ENCODE measurements at regions not wholly inside any gene's neighbourhood (a gene's known extent, or its start where the extent isn't known, plus 50 kb on each side); places are given as distances from the start of the nearest gene placed in this dataset.

GRCh38 chr7:91526404-91526803 lies 262.2 kb downstream of the FZD1 start:
- POLR2A ChIA-PET: no interaction called here
- RAD21 ChIA-PET (ENCODE audit: unreplicated experiment): no interaction called here
- Histone ChIP-seq H3K4me2 (ENCODE audit: control insufficient read depth, insufficient read depth) (no peak overlapping the region), H3K27ac (ENCODE audit: control insufficient read depth, insufficient read depth) (no peak overlapping the region), H3K4me1 (ENCODE audit: control insufficient read depth, insufficient read depth, low read length) (no peaks in the 10 kb centered on the region), H3K4me3 (no peak overlapping the region), H3K9ac (ENCODE audit: control insufficient read depth, insufficient read depth, low read length) (no peak overlapping the region), H4K20me1 (ENCODE audit: control insufficient read depth, insufficient read depth) (no peaks in the 10 kb centered on the region), H3K27me3 (replicated peaks in 1 of 2; ENCODE audit: control insufficient read depth in 2 of 2, insufficient read depth in 2 of 2, low read length in 1 of 2) (no peaks in the 10 kb centered on the region), H3K36me3 (ENCODE audit: control insufficient read depth in 2 of 2, insufficient read depth in 2 of 2, low read length in 1 of 2) (no peaks in the 10 kb centered on the region), H3K9me3 (replicated peaks; ENCODE audit: control insufficient read depth, insufficient read depth, low read length) (no peaks in the 10 kb centered on the region), H2AFZ (ENCODE audit: control insufficient read depth, low read depth, low read length) (no peak overlapping the region), H3K79me2 (ENCODE audit: control insufficient read depth, insufficient read depth, low read length) (no peaks in the 10 kb centered on the region)
- FAIRE-seq (no peak), DNase-seq (ENCODE audit: low read depth, low spot score) (no peak), ATAC-seq (no peak)
- CTCF ChIA-PET: no interaction called here
- intact Hi-C loops (cut with micrococcal nuclease; ENCODE audit: unreplicated experiment): no loop called here
- SMC1A ChIA-PET (ENCODE audit: uncharacterized antibody, unreplicated experiment): no interaction called here
- no TSS peak for BruUV-seq (replicated peaks)
- in situ Hi-C loops (cut with MboI): no loop called here
- no peak for TF ChIP-seq SPI1 (IDR thresholded peaks at IDR 0.05; ENCODE audit: borderline replicate concordance, insufficient read depth, low read depth, low read length)
- no peak for TF ChIP-seq NRF1 (conservative IDR thresholded peaks at IDR 0.05; ENCODE audit: low read depth, low read length)
- TF ChIP-seq STAT1 (conservative IDR thresholded peaks at IDR 0.05): no peak
- no peak for TF ChIP-seq E2F8 (IDR thresholded peaks at IDR 0.05; ENCODE audit: low read depth, partially characterized antibody)
- TF ChIP-seq, protein P1, sequence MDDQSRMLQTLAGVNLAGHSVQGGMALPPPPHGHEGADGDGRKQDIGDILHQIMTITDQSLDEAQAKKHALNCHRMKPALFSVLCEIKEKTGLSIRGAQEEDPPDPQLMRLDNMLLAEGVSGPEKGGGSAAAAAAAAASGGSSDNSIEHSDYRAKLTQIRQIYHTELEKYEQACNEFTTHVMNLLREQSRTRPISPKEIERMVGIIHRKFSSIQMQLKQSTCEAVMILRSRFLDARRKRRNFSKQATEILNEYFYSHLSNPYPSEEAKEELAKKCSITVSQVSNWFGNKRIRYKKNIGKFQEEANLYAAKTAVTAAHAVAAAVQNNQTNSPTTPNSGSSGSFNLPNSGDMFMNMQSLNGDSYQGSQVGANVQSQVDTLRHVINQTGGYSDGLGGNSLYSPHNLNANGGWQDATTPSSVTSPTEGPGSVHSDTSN (IDR thresholded peaks at IDR 0.05; ENCODE audit: insufficient replicate concordance, low read depth, low read length): no peak
- TF ChIP-seq BACH1 (IDR thresholded peaks at IDR 0.05; ENCODE audit: borderline replicate concordance): no peak
- TF ChIP-seq TCF3 (IDR thresholded peaks at IDR 0.05; ENCODE audit: borderline replicate concordance, insufficient read depth, low read depth, low read length): no peak
